ENCODE measurements at regions not wholly inside any gene's neighbourhood (a gene's known extent, or its start where the extent isn't known, plus 50 kb on each side); places are given as distances from the start of the nearest gene placed in this dataset.

DNA sequence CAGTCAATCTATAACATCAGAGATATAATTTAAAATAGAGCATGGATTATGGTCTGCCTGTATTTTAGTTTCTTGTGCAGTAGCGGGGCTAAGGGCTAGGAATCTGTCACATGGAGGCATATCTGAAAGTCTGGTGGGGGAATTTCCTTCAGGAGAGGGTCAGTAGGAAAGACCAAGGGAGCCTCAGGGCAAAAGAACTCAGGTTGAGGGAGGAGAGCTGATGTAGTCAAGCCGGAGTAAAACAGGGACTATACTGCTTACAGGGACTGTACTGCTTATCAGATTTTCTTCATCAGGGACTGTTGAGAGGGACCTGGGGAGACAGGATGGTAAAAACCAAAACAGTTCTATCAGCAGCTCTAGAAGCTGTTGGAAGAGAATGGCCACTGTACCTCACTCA, 82.0 kb upstream of the CPM start:
- H3K9ac ChIP-seq (ENCODE audit: insufficient read depth, low read length, poor library complexity, severe bottlenecking), result no peak overlapping the region
- H3K36me3 Mint-ChIP-seq, result no peaks in the 10 kb centered on the region
- no peaks in the 10 kb centered on the region for H4K20me1 ChIP-seq (ENCODE audit: insufficient read depth, low read length)
- H2AFZ ChIP-seq (ENCODE audit: insufficient read depth, low read depth, low read length, poor library complexity, severe bottlenecking), result no peak overlapping the region
- no peaks in the 10 kb centered on the region for H3K9me3 ChIP-seq (replicated peaks in 1 of 2; ENCODE audit: control insufficient read depth in 1 of 2, insufficient read depth in 1 of 2, low read length in 2 of 2)
- H3K27ac Mint-ChIP-seq, result no peak overlapping the region
- TF ChIP-seq, protein P1, sequence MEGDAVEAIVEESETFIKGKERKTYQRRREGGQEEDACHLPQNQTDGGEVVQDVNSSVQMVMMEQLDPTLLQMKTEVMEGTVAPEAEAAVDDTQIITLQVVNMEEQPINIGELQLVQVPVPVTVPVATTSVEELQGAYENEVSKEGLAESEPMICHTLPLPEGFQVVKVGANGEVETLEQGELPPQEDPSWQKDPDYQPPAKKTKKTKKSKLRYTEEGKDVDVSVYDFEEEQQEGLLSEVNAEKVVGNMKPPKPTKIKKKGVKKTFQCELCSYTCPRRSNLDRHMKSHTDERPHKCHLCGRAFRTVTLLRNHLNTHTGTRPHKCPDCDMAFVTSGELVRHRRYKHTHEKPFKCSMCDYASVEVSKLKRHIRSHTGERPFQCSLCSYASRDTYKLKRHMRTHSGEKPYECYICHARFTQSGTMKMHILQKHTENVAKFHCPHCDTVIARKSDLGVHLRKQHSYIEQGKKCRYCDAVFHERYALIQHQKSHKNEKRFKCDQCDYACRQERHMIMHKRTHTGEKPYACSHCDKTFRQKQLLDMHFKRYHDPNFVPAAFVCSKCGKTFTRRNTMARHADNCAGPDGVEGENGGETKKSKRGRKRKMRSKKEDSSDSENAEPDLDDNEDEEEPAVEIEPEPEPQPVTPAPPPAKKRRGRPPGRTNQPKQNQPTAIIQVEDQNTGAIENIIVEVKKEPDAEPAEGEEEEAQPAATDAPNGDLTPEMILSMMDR (IDR thresholded peaks at IDR 0.05), result no peak
- no peaks in the 10 kb centered on the region for H3K4me1 ChIP-seq (ENCODE audit: control insufficient read depth in 1 of 2, insufficient read depth in 2 of 2, low read length in 2 of 2)
- DNase-seq, result no peak
- H3K36me3 ChIP-seq (replicated peaks in 1 of 2; ENCODE audit: control insufficient read depth in 1 of 2, insufficient read depth in 2 of 2, low read length in 2 of 2), result no peaks in the 10 kb centered on the region
- peaks cover 0 to 2% (median 0%) of the 10 kb centered on the region in 7 donors for H3K9me3 Mint-ChIP-seq
- intact Hi-C loops (cut with micrococcal nuclease), result no loop called here
- H3K27me3 ChIP-seq (ENCODE audit: control insufficient read depth in 2 of 2, insufficient read depth in 2 of 2, low read length in 2 of 2), result no peaks in the 10 kb centered on the region
- H3K27ac ChIP-seq (ENCODE audit: low read depth in 1 of 2, low read length in 2 of 2), result no peak overlapping the region
- no peak overlapping the region for H3K4me3 ChIP-seq (replicated peaks in 1 of 3; ENCODE audit: low read depth in 2 of 3, low read length in 3 of 3)
- H3K4me3 Mint-ChIP-seq, result no peak overlapping the region
- peaks cover 0 to 3% (median 0%) of the 10 kb centered on the region in 3 donors for H3K27me3 Mint-ChIP-seq (ENCODE audit: low read depth in 3 of 3)
- H3K4me1 Mint-ChIP-seq, result no peaks in the 10 kb centered on the region
- WGBS (ENCODE audit: insufficient coverage), result 100% methylated on average over 1 of the region's 2 CpGs
- H3K4me2 ChIP-seq (replicated peaks; ENCODE audit: extremely low read depth, low read length, poor library complexity, severe bottlenecking), result no peak overlapping the region
- no peaks in the 10 kb centered on the region for H3K79me2 ChIP-seq (ENCODE audit: insufficient read depth, low read length)

DNA sequence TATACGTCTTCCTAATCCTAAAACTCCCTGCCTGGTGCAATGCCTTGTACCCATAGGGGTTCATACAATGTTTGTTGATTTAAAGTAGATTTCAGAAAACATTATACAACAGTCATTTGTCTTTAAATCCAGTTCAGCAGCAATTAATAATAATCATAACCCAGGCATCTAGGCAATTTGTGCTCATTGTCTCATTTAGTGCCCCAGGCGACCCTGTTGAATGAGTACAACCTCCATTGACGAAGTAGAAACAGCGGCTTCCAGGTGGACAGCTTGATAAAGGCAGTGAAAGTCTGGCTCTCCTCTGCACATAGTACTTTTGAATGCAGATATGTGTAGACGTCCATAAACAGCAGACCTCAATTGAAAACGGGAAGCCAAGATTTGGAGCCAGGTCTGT, 82.9 kb upstream of the CPM start:
- Mint-ChIP-seq H3K36me3 (no peaks in the 10 kb centered on the region), H3K4me3 (no peak overlapping the region), H3K27ac (no peak overlapping the region), H3K27me3 (ENCODE audit: low read depth in 3 of 3) (peaks cover 0 to 3% (median 0%) of the 10 kb centered on the region in 3 donors), H3K9me3 (peaks cover 0 to 3% (median 0%) of the 10 kb centered on the region in 7 donors), H3K4me1 (no peaks in the 10 kb centered on the region)
- Histone ChIP-seq H3K4me3 (replicated peaks in 1 of 3; ENCODE audit: low read depth in 2 of 3, low read length in 3 of 3) (no peak overlapping the region), H3K79me2 (ENCODE audit: insufficient read depth, low read length) (no peaks in the 10 kb centered on the region), H3K9ac (ENCODE audit: insufficient read depth, low read length, poor library complexity, severe bottlenecking) (no peak overlapping the region), H3K27me3 (ENCODE audit: control insufficient read depth in 2 of 2, insufficient read depth in 2 of 2, low read length in 2 of 2) (no peaks in the 10 kb centered on the region), H3K9me3 (replicated peaks in 1 of 2; ENCODE audit: control insufficient read depth in 1 of 2, insufficient read depth in 1 of 2, low read length in 2 of 2) (no peaks in the 10 kb centered on the region), H2AFZ (ENCODE audit: insufficient read depth, low read depth, low read length, poor library complexity, severe bottlenecking) (no peak overlapping the region), H4K20me1 (ENCODE audit: insufficient read depth, low read length) (no peaks in the 10 kb centered on the region), H3K4me2 (replicated peaks; ENCODE audit: extremely low read depth, low read length, poor library complexity, severe bottlenecking) (no peak overlapping the region), H3K4me1 (ENCODE audit: control insufficient read depth in 1 of 2, insufficient read depth in 2 of 2, low read length in 2 of 2) (no peaks in the 10 kb centered on the region), H3K27ac (ENCODE audit: low read depth in 1 of 2, low read length in 2 of 2) (no peak overlapping the region), H3K36me3 (replicated peaks in 1 of 2; ENCODE audit: control insufficient read depth in 1 of 2, insufficient read depth in 2 of 2, low read length in 2 of 2) (no peaks in the 10 kb centered on the region)
- intact Hi-C loops (cut with micrococcal nuclease), result no loop called here
- DNase-seq, result no peak
- TF ChIP-seq, protein P1 (IDR thresholded peaks at IDR 0.05), result no peak
- 78% methylated on average over 2 of the region's 6 CpGs for WGBS (ENCODE audit: insufficient coverage)

All from CD14-positive monocyte (primary cell).